Neuronal stem cell (in vitro differentiated cells): ENCODE measurements at regions not wholly inside any gene's neighbourhood (a gene's known extent, or its start where the extent isn't known, plus 50 kb on each side); places are given as distances from the start of the nearest gene placed in this dataset.
A peak's percentile ranks its signal among the peaks of the same experiment; 100 is the strongest.
"Not testable (repeated sequence)": the region's sequence is repeated elsewhere in the genome, so short reads cannot be mapped to it uniquely, and the experiment has no call there.

Experiments
- DNase-seq: peaks from one replicate; pipeline ENCODE4 v3.0.0-alpha.2; 2013; ENCODE audit warnings: low spot score
- H2AFZ ChIP-seq: one replicate; pipeline ENCODE4 v1.6.1; 2013; ENCODE audit warnings: mild to moderate bottlenecking, low read length, inconsistent platforms
- H2AK5ac ChIP-seq: 2 replicates; pipeline ENCODE4 v1.6.1; 2013; ENCODE audit warnings: low read depth, mild to moderate bottlenecking, inconsistent platforms, low read length, moderate library complexity, mixed read lengths
- H2BK120ac ChIP-seq: 2 replicates; pipeline ENCODE4 v1.6.1; 2013; ENCODE audit warnings: low read depth, mild to moderate bottlenecking, inconsistent platforms, low read length, moderate library complexity, mixed read lengths
- H2BK12ac ChIP-seq: one replicate; pipeline ENCODE4 v1.6.1; 2013; ENCODE audit warnings: low read length, inconsistent platforms
- H2BK15ac ChIP-seq: 2 replicates; pipeline ENCODE4 v1.6.1; 2013; ENCODE audit warnings: mild to moderate bottlenecking, low read length, inconsistent platforms, mixed read lengths
- H2BK5ac ChIP-seq: one replicate; pipeline ENCODE4 v1.6.1; 2013; ENCODE audit warnings: inconsistent platforms, mild to moderate bottlenecking, low read length, moderate library complexity
- H3K14ac ChIP-seq: one replicate; pipeline ENCODE4 v1.6.1; 2013; ENCODE audit warnings: low read length, inconsistent platforms
- H3K18ac ChIP-seq: 2 replicates; pipeline ENCODE4 v1.6.1; 2013; ENCODE audit warnings: low read length, inconsistent platforms
- H3K23ac ChIP-seq: 2 replicates; pipeline ENCODE4 v1.6.1; 2013; ENCODE audit warnings: low read depth, mild to moderate bottlenecking, mixed read lengths, low read length, inconsistent platforms; ENCODE audit not compliant: poor library complexity
- H3K27ac ChIP-seq: replicated peaks from 3 replicates; pipeline ENCODE4 v1.5.1; 2013; ENCODE audit warnings: low read length, inconsistent platforms
- H3K27me3 ChIP-seq, 3 experiments: 2 replicates each; pipeline ENCODE4 v1.6.1; 2013; ENCODE audit warnings: low read length in 3 of 3, mild to moderate bottlenecking in 2 of 3, inconsistent platforms in 1 of 3, low read depth in 1 of 3, mixed read lengths in 1 of 3, moderate library complexity in 1 of 3; ENCODE audit not compliant: control insufficient read depth in 3 of 3, insufficient read depth in 3 of 3
- H3K36me3 ChIP-seq, 2 donors: replicated peaks in 1 of 2; 2 replicates each; pipeline ENCODE4 v1.6.1; 2013; ENCODE audit warnings: low read length in 2 of 2; ENCODE audit not compliant: control insufficient read depth in 2 of 2, insufficient read depth in 2 of 2
- H3K4ac ChIP-seq: 2 replicates; pipeline ENCODE4 v1.6.1; 2013; ENCODE audit warnings: inconsistent platforms, mild to moderate bottlenecking, low read length, moderate library complexity
- H3K4me1 ChIP-seq, 2 donors: 1 replicate in 1 of 2; 2 replicates in 1 of 2; pipeline ENCODE4 v1.6.1; 2013; ENCODE audit warnings: low read length in 2 of 2, low read depth in 1 of 2; ENCODE audit not compliant: control insufficient read depth in 2 of 2, insufficient read depth in 1 of 2
- H3K4me2 ChIP-seq: one replicate; pipeline ENCODE4 v1.6.1; 2013; ENCODE audit warnings: mild to moderate bottlenecking, low read length, inconsistent platforms; ENCODE audit not compliant: insufficient read depth, poor library complexity, severe bottlenecking
- H3K4me3 ChIP-seq, 2 donors: 2 replicates each; pipeline ENCODE4 v1.5.1; 2013; ENCODE audit warnings: low read length in 2 of 2, mild to moderate bottlenecking in 2 of 2, inconsistent platforms in 1 of 2, moderate library complexity in 1 of 2
- H3K79me1 ChIP-seq: one replicate; pipeline ENCODE4 v1.6.1; 2013; ENCODE audit warnings: low read depth, mild to moderate bottlenecking, inconsistent platforms, low read length, moderate library complexity
- H3K9ac ChIP-seq: one replicate; pipeline ENCODE4 v1.6.1; 2013; ENCODE audit warnings: mild to moderate bottlenecking, low read depth, low read length, inconsistent platforms; ENCODE audit not compliant: poor library complexity
- H3K9me3 ChIP-seq, 2 donors: replicated peaks in 1 of 2; 2 replicates each; pipeline versions ENCODE3 to v1.6.1; 2013; ENCODE audit warnings: low read length in 2 of 2, mild to moderate bottlenecking in 2 of 2, inconsistent platforms in 1 of 2, low read depth in 1 of 2, mixed read lengths in 1 of 2, moderate library complexity in 1 of 2; ENCODE audit not compliant: control insufficient read depth in 2 of 2, insufficient read depth in 1 of 2
- H4K8ac ChIP-seq: one replicate; pipeline ENCODE4 v1.6.1; 2013; ENCODE audit warnings: low read depth, mild to moderate bottlenecking, inconsistent platforms, low read length, moderate library complexity
- H4K91ac ChIP-seq: one replicate; pipeline ENCODE4 v1.6.1; 2013; ENCODE audit warnings: low read length, low read depth, mild to moderate bottlenecking, inconsistent platforms; ENCODE audit not compliant: poor library complexity
- WGBS, 2 donors: extraction: QIAGEN DNeasy Blood & Tissue Kit; methylation state at CpG; one replicate each; pipeline ENCODE4 v1.1.7; 2013; ENCODE audit warnings: missing lambda C conversion rate in 2 of 2, mixed read lengths in 1 of 2; ENCODE audit not compliant: insufficient read length in 2 of 2, insufficient replicate concordance in 1 of 2; ENCODE audit errors: extremely low coverage in 2 of 2; 5-methylcytosine and 5-hydroxymethylcytosine counted together

DNA sequence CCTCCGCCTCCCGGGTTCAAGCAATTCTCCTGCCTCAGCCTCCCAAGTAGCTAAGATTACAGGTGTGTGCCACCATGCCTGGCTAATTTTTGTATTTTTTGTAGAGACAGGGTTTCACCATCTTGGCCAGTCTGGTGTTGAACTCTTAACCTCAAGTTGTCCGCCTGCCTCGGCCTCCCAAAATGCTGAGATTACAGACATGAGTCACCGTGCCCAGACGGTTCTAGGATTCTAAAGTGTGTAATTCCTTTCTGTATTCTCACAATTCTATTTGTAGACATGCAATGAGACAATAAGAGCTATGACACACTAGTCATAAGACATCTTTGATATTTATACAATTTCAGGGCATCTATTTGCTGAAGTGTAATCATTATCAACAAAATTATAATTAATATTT is 585.0 kb upstream of the FLRT2 start:
- H4K91ac ChIP-seq, H3K4ac ChIP-seq, H3K9me3 ChIP-seq, H2BK12ac ChIP-seq, H2AK5ac ChIP-seq, DNase-seq, H3K4me2 ChIP-seq, H3K18ac ChIP-seq, H2BK15ac ChIP-seq, H2BK120ac ChIP-seq, H3K23ac ChIP-seq, H3K27me3 ChIP-seq, H4K8ac ChIP-seq, H3K9ac ChIP-seq, H3K4me3 ChIP-seq, H3K14ac ChIP-seq, H2BK5ac ChIP-seq, H3K4me1 ChIP-seq, H3K79me1 ChIP-seq, H3K36me3 ChIP-seq, H2AFZ ChIP-seq, H3K27ac ChIP-seq: not testable (repeated sequence)
- no CpG with 5 or more reads among the region's 6 CpGs for WGBS, 2 donors

DNA sequence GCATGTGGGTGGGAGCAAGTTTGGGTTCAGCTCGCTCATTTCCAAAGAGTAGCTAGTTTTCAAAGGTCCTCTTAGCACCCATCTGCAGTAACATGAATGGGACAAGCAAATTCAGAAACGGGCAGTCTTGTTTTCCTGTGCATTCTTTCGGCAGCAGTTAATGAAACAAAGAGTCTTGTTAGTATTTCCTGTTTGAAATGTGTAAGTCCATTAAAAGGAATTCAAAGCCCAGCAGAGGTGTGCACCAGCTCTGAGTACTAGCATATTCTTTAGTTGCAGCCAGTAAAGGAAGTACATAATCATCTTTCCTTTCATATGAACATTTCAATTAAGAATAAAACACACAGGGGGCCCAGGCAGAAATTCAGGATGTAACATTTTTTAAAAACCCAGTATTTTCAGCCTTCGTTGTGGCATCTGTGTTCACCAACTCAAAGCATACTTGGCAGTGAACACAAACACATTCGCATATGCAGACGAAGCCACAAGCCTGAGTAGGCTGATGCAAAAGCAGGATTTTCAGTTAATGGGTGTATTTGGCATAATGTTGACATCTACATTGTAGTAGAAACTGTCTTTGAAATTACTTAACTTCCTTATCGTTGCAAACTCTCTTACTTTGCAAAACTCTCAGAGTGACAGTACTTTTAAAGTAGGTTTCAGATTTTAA is 570.0 kb upstream of the FLRT2 start:
- no peak overlapping the region for H2AFZ ChIP-seq
- H3K36me3 ChIP-seq = peaks cover 0 to 1% of the 10 kb centered on the region in 2 donors
- no peak overlapping the region for H3K27ac ChIP-seq
- H3K4me1 ChIP-seq = peaks cover 0 to 3% of the 10 kb centered on the region in 2 donors
- no peak overlapping the region for H2BK5ac ChIP-seq
- peaks cover 0 to 2% of the 10 kb centered on the region in 2 donors for H3K9me3 ChIP-seq
- H3K4me3 ChIP-seq = no peak overlapping the region
- H3K23ac ChIP-seq = no peak overlapping the region
- H3K4ac ChIP-seq = no peak overlapping the region
- H3K27me3 ChIP-seq = no peaks in the 10 kb centered on the region
- no peak overlapping the region for H4K8ac ChIP-seq
- H3K4me2 ChIP-seq = no peak overlapping the region
- no peak overlapping the region for H2BK15ac ChIP-seq
- no peak overlapping the region for H2BK12ac ChIP-seq
- H3K9ac ChIP-seq = no peak overlapping the region
- H3K18ac ChIP-seq = no peak overlapping the region
- no peak overlapping the region for H4K91ac ChIP-seq
- WGBS, 2 donors = no CpG with 5 or more reads among the region's 7 CpGs
- DNase-seq = no peak
- no peak overlapping the region for H3K14ac ChIP-seq
- H2AK5ac ChIP-seq = no peak overlapping the region
- no peaks in the 10 kb centered on the region for H3K79me1 ChIP-seq
- no peak overlapping the region for H2BK120ac ChIP-seq

DNA sequence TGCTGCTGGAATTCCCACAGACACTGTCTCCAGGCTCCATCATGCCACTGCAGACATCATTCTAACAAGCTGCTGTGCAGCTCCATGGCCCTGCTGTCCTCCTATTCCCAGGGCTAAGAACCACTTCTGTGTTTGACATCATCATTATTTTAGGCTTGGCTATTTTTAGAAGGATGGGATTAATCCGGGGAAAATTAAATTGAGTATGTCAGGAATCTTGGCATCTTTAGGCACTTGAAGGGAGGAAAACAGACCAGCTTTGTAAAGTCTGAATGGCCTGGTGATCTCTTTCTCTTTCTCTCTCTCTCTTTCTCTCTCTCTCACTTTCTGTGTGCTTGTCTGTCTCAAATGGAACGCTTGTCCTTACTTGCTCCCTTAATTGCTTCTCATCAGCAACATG is 568.3 kb upstream of the FLRT2 start:
- H3K9me3 ChIP-seq = peaks cover 0 to 2% of the 10 kb centered on the region in 2 donors
- no peaks in the 10 kb centered on the region for H3K27me3 ChIP-seq
- no peak overlapping the region for H4K8ac ChIP-seq
- no peak overlapping the region for H2BK15ac ChIP-seq
- no peak overlapping the region for H3K23ac ChIP-seq
- peak; percentile 15 for DNase-seq
- H3K18ac ChIP-seq = no peak overlapping the region
- H3K14ac ChIP-seq = no peak overlapping the region
- no peaks in the 10 kb centered on the region for H3K79me1 ChIP-seq
- no peak overlapping the region for H4K91ac ChIP-seq
- H3K4ac ChIP-seq = no peak overlapping the region
- no peak overlapping the region for H2AFZ ChIP-seq
- H2BK120ac ChIP-seq = no peak overlapping the region
- peaks cover 0 to 3% of the 10 kb centered on the region in 2 donors for H3K4me1 ChIP-seq
- H2BK12ac ChIP-seq = no peak overlapping the region
- no peak overlapping the region for H3K4me2 ChIP-seq
- peak overlapping the region; percentile 68 for H3K27ac ChIP-seq
- H3K9ac ChIP-seq = no peak overlapping the region
- no peak overlapping the region for H2BK5ac ChIP-seq
- WGBS, 2 donors = no CpG with 5 or more reads among the region's 2 CpGs
- H3K4me3 ChIP-seq = no peak overlapping the region
- H3K36me3 ChIP-seq = peaks cover 0 to 1% of the 10 kb centered on the region in 2 donors
- H2AK5ac ChIP-seq = no peak overlapping the region

DNA sequence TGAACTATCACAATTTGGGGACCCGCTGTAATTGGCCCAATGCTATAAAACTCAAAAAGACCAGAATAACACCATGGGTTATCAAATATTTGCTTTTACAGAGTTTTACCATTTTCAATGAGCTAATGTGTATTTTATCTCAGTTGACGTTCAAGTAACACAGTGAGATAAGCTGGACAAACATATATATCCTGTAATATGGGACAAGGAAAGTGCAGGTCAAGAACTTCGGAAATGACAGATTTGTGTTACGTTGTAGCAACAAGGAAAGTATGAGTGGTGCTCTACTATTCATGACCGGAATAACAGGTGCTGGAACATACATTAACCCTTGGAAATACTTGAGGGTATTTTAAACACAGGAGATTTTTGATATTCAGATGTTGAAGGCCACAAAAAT is 566.4 kb upstream of the FLRT2 start:
- H2BK15ac ChIP-seq = no peak overlapping the region
- no peak overlapping the region for H3K27ac ChIP-seq
- H2BK12ac ChIP-seq = no peak overlapping the region
- peaks cover 0 to 2% of the 10 kb centered on the region in 2 donors for H3K9me3 ChIP-seq
- no peak overlapping the region for H3K4me2 ChIP-seq
- H3K27me3 ChIP-seq = no peaks in the 10 kb centered on the region
- H2BK120ac ChIP-seq = no peak overlapping the region
- no peak overlapping the region for H3K23ac ChIP-seq
- no peak overlapping the region for H4K91ac ChIP-seq
- H2BK5ac ChIP-seq = no peak overlapping the region
- H3K79me1 ChIP-seq = no peaks in the 10 kb centered on the region
- DNase-seq = no peak
- no peak overlapping the region for H2AK5ac ChIP-seq
- H2AFZ ChIP-seq = no peak overlapping the region
- no peak overlapping the region for H3K18ac ChIP-seq
- no peak overlapping the region for H3K4me3 ChIP-seq
- H3K9ac ChIP-seq = no peak overlapping the region
- no CpG with 5 or more reads among the region's 5 CpGs for whole genome bisulfite sequencing, 2 donors
- H3K4ac ChIP-seq = no peak overlapping the region
- H3K36me3 ChIP-seq = peaks cover 0 to 1% of the 10 kb centered on the region in 2 donors
- H3K14ac ChIP-seq = no peak overlapping the region
- no peak overlapping the region for H4K8ac ChIP-seq
- H3K4me1 ChIP-seq = peaks cover 0 to 3% of the 10 kb centered on the region in 2 donors
